GM23248 (cell line): ENCODE measurements at regions not wholly inside any gene's neighbourhood (a gene's known extent, or its start where the extent isn't known, plus 50 kb on each side); places are given as distances from the start of the nearest gene placed in this dataset.

Experiments
- DNase-seq: peaks from one replicate; pipeline ENCODE4 v3.0.0-alpha.2; 2015
- H2AFZ ChIP-seq: fragments of 200-600 bp; sonication (generic); 2 replicates; pipeline ENCODE4 v1.6.1; 2016; ENCODE audit warnings: antibody characterized with exemption
- H3F3A ChIP-seq: fragments of 200-600 bp; sonication (generic); 2 replicates; pipeline ENCODE4 v1.6.1; 2016; ENCODE audit warnings: mild to moderate bottlenecking, antibody characterized with exemption, mixed run types; ENCODE audit not compliant: insufficient read depth
- H3K27ac ChIP-seq: fragments of 200-600 bp; sonication (generic); 2 replicates; pipeline ENCODE4 v1.5.1; 2016; ENCODE audit warnings: mild to moderate bottlenecking
- H3K27me3 ChIP-seq: fragments of 200-600 bp; sonication (generic); replicated peaks from 2 replicates; pipeline ENCODE4 v1.6.1; 2016; ENCODE audit warnings: mild to moderate bottlenecking; ENCODE audit not compliant: insufficient read depth
- H3K36me3 ChIP-seq: fragments of 200-600 bp; sonication (generic); 2 replicates; pipeline ENCODE4 v1.6.1; 2016; ENCODE audit warnings: low read depth, mild to moderate bottlenecking
- H3K4me1 ChIP-seq: fragments of 200-600 bp; sonication (generic); 2 replicates; pipeline ENCODE4 v1.6.1; 2016; ENCODE audit warnings: mild to moderate bottlenecking; ENCODE audit not compliant: insufficient read depth
- H3K4me2 ChIP-seq: fragments of 200-600 bp; sonication (generic); one replicate; pipeline ENCODE4 v1.6.1; 2016; ENCODE audit warnings: mild to moderate bottlenecking; ENCODE audit not compliant: unreplicated experiment
- H3K4me3 ChIP-seq: fragments of 200-600 bp; sonication (generic); 2 replicates; pipeline ENCODE4 v1.5.1; 2016; ENCODE audit warnings: mild to moderate bottlenecking
- H3K79me2 ChIP-seq: fragments of 200-600 bp; sonication (generic); 2 replicates; pipeline ENCODE4 v1.6.1; 2016; ENCODE audit warnings: mild to moderate bottlenecking; ENCODE audit not compliant: insufficient read depth
- H3K9ac ChIP-seq: fragments of 200-600 bp; sonication (generic); 2 replicates; pipeline ENCODE4 v1.6.1; 2016; ENCODE audit warnings: mild to moderate bottlenecking
- H3K9me2 ChIP-seq: fragments of 200-600 bp; sonication (generic); 2 replicates; pipeline ENCODE4 v1.6.1; 2016; ENCODE audit warnings: mixed run types, mild to moderate bottlenecking, moderate library complexity; ENCODE audit not compliant: insufficient read depth
- H3K9me3 ChIP-seq: fragments of 200-600 bp; sonication (generic); one replicate; pipeline ENCODE4 v1.6.1; 2017; ENCODE audit warnings: low read depth
- H4K20me1 ChIP-seq: fragments of 200-600 bp; sonication (generic); 2 replicates; pipeline ENCODE4 v1.6.0; 2016; ENCODE audit not compliant: insufficient read depth
- EZH2 ChIP-seq: fragments of 200-600 bp; sonication (generic); IDR thresholded peaks from 2 replicates; pipeline ENCODE4 v1.6.1; 2018; ENCODE audit warnings: antibody characterized with exemption, mild to moderate bottlenecking; ENCODE audit not compliant: insufficient read depth, poor library complexity, severe bottlenecking
- EZH2phosphoT487 ChIP-seq: fragments of 200-600 bp; sonication (generic); IDR thresholded peaks from 2 replicates; pipeline ENCODE4 v1.6.1; 2018; ENCODE audit warnings: antibody characterized with exemption, moderate library complexity, mild to moderate bottlenecking, low read depth; ENCODE audit not compliant: insufficient read depth
- WGBS, 2 experiments: methylation state at CpG; one replicate each; pipeline ENCODE4 v1.1.6; 2015 to 2017; ENCODE audit warnings: low lambda C conversion rate in 2 of 2, low coverage in 1 of 2; ENCODE audit errors: missing lambda C conversion rate in 2 of 2; 5-methylcytosine and 5-hydroxymethylcytosine counted together
- in situ Hi-C: fragments of 300-500 bp; cut with MboI; formaldehyde crosslinking; loops from 2 replicates; pipeline ENCODE4 v1.15.0; 2020

DNA sequence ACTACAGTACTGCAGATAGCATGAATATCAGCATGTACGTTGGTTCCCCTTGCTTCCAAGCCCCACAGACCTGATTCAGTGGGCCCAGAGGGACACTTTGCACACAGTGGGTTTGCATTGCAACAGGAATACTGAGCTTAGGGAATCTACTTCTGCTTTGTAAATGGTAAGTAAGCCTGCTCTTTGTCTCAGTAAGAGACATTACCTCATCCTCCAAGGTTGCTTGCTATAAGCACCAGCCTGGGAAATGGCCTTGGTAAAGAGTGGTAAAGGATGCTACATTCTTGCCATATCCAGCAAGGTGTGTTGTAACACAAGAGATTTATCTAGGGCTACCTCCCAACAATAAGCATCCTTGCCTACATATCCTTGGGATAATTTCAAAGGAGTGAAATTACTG, 730.5 kb downstream of the INHBA start:
- H3K4me3 ChIP-seq: no peak overlapping the region
- H3K9me2 ChIP-seq: no peaks in the 10 kb centered on the region
- no peak overlapping the region for H2AFZ ChIP-seq
- H3K9ac ChIP-seq: no peak overlapping the region
- no peak overlapping the region for H3K27ac ChIP-seq
- H3K36me3 ChIP-seq: no peaks in the 10 kb centered on the region
- H4K20me1 ChIP-seq: no peaks in the 10 kb centered on the region
- H3K4me1 ChIP-seq: no peaks in the 10 kb centered on the region
- no peak overlapping the region for H3K4me2 ChIP-seq
- DNase-seq: no peak
- no peaks in the 10 kb centered on the region for H3F3A ChIP-seq
- H3K27me3 ChIP-seq: no peaks in the 10 kb centered on the region
- WGBS, 2 experiments: 40% methylated on average over 1 of the region's 1 CpG
- in situ Hi-C loops: no loop called here
- TF ChIP-seq EZH2 (no peak), EZH2phosphoT487 (no peak)
- no peaks in the 10 kb centered on the region for H3K79me2 ChIP-seq
- H3K9me3 ChIP-seq: no peaks in the 10 kb centered on the region

DNA sequence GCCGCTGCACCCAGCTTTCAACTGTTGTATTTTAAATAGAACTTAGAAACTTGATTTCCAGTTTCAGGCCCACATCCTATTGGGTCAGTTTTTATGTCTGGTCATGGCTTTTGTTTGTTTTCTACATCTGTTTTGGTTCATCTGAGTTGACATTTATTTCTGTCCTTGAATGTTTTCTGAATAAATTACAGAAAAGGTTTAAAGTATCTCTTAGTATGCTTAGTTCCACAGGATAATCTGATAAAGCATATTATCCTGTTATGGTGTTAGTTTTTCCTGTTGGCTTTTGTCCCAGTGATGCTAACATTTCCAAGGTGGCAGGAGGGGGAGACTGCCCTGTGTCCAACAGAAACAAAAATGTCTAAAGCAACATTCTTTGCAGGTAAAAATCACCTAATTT, 733.2 kb downstream of the INHBA start:
- H3K4me1 ChIP-seq: no peaks in the 10 kb centered on the region
- H3K4me2 ChIP-seq: no peak overlapping the region
- TF ChIP-seq EZH2: no peak
- no peak for TF ChIP-seq EZH2phosphoT487
- no peak overlapping the region for H3K9ac ChIP-seq
- no peaks in the 10 kb centered on the region for H3K79me2 ChIP-seq
- H4K20me1 ChIP-seq: no peaks in the 10 kb centered on the region
- no peak overlapping the region for H2AFZ ChIP-seq
- H3F3A ChIP-seq: no peaks in the 10 kb centered on the region
- 84 to 94% methylated on average over 1 of the region's 1 CpG for WGBS, 2 experiments
- no peak overlapping the region for H3K27ac ChIP-seq
- H3K27me3 ChIP-seq: no peaks in the 10 kb centered on the region
- DNase-seq: no peak
- in situ Hi-C loops: no loop called here
- no peak overlapping the region for H3K4me3 ChIP-seq
- H3K36me3 ChIP-seq: no peaks in the 10 kb centered on the region
- no peaks in the 10 kb centered on the region for H3K9me2 ChIP-seq
- H3K9me3 ChIP-seq: no peaks in the 10 kb centered on the region

DNA sequence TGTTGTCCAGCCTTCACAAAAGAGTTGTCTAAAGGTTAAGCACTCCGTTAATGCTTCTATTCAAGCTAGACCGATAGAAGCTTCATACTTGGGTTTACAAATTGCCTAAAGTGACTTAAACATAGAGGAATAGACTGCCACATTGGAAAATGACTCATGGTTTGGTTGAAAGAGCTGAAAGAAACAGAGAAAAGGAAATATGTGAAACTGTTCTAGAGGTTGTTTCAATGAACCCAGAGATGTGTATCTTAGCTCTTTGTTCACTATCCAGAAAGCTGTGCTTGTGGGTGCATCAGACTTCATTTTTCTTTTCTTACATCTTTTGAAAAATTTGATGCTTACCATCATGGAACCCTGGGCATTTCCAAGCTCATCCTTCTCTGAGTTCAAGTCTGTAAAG, 736.2 kb downstream of the INHBA start:
- Histone ChIP-seq H3K79me2 (no peaks in the 10 kb centered on the region), H3K9me2 (no peaks in the 10 kb centered on the region), H3K27ac (no peak overlapping the region), H3K4me3 (no peak overlapping the region), H3K27me3 (no peaks in the 10 kb centered on the region), H3K9me3 (no peaks in the 10 kb centered on the region), H3K4me1 (no peaks in the 10 kb centered on the region), H3K4me2 (no peak overlapping the region), H3K9ac (no peak overlapping the region), H3K36me3 (no peaks in the 10 kb centered on the region), H4K20me1 (no peaks in the 10 kb centered on the region), H2AFZ (no peak overlapping the region), H3F3A (no peaks in the 10 kb centered on the region)
- no peak for DNase-seq
- WGBS, 2 experiments: 82 to 88% methylated on average over 2 of the region's 2 CpGs
- in situ Hi-C loops: no loop called here
- TF ChIP-seq EZH2 (no peak), EZH2phosphoT487 (no peak)

DNA sequence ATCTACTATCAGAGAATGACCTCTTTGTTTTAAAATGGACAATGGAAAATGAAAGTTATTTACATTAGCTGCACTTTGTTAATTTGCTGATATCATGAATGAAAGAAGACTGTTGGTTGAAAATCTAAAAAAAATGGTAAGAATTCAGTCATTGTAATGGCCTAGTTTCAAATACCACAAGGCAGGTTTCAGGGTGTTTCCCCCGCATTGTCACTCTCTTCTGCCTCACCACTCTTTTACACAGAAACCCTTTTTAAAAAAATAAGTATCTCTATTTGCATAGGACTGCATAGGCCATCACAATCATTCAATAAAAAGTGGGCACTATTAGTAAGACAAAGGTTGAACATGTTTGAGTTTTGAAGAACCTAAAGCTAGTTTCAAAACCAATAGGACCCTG, 737.1 kb downstream of the INHBA start:
- in situ Hi-C loops: no loop called here
- H3K9me2 ChIP-seq: no peaks in the 10 kb centered on the region
- WGBS, 2 experiments: 85 to 93% methylated on average over 1 of the region's 1 CpG

DNA sequence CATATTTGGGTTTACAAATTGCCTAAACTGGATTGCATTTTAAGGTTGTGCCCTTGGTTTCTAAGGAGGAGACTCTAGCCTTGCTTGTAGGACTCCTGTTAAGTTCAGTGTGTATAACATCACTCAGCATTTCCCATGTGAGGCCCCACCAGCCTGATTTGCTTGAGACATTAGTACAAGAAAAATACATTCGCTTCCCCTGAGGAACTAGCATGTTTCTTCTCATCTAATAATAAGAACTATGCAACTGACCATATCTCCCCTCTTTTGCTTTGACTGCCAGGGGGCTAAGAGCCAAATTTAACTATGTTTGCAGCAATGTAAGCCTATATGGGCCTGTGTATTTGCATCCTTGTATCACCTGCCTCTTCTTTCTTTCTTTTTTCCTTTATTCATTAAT, 737.9 kb downstream of the INHBA start:
- Histone ChIP-seq H3K9me2 (no peaks in the 10 kb centered on the region), H2AFZ (no peak overlapping the region), H3K4me2 (no peak overlapping the region), H3K4me3 (no peak overlapping the region), H3K9ac (no peak overlapping the region), H3K27me3 (no peaks in the 10 kb centered on the region), H3K36me3 (no peaks in the 10 kb centered on the region), H3F3A (no peaks in the 10 kb centered on the region), H3K27ac (no peak overlapping the region), H3K79me2 (no peaks in the 10 kb centered on the region), H3K4me1 (no peaks in the 10 kb centered on the region), H4K20me1 (no peaks in the 10 kb centered on the region), H3K9me3 (no peaks in the 10 kb centered on the region)
- DNase-seq: no peak
- WGBS, 2 experiments: 82 to 100% methylated on average over 1 of the region's 1 CpG
- TF ChIP-seq EZH2phosphoT487 (no peak), EZH2 (no peak)
- in situ Hi-C loops: no loop called here

More for the DNA sequence above, 737.1 kb downstream of the INHBA start:
- Histone ChIP-seq H3K4me2 (no peak overlapping the region), H2AFZ (no peak overlapping the region), H4K20me1 (no peaks in the 10 kb centered on the region), H3K27ac (no peak overlapping the region), H3K79me2 (no peaks in the 10 kb centered on the region), H3K4me1 (no peaks in the 10 kb centered on the region), H3K27me3 (no peaks in the 10 kb centered on the region), H3K36me3 (no peaks in the 10 kb centered on the region), H3K9ac (no peak overlapping the region), H3F3A (no peaks in the 10 kb centered on the region), H3K4me3 (no peak overlapping the region), H3K9me3 (no peaks in the 10 kb centered on the region)
- no peak for TF ChIP-seq EZH2
- TF ChIP-seq EZH2phosphoT487: no peak
- DNase-seq: no peak
